HG02870 (cell line): ENCODE measurements at regions not wholly inside any gene's neighbourhood (a gene's known extent, or its start where the extent isn't known, plus 50 kb on each side); places are given as distances from the start of the nearest gene placed in this dataset.
"Not testable (repeated sequence)": the region's sequence is repeated elsewhere in the genome, so short reads cannot be mapped to it uniquely, and the experiment has no call there.

Source experiments
- ATAC-seq: cut with Tn5 transposase; IDR thresholded peaks from one replicate; pipeline ENCODE4 v1.9.1; 2021; ENCODE audit warnings: mild to moderate bottlenecking, moderate library complexity; ENCODE audit not compliant: unreplicated experiment

GRCh38 chr5:158275511-158275910 is 416.6 kb upstream of the CLINT1 start:
- no peak for ATAC-seq

DNA sequence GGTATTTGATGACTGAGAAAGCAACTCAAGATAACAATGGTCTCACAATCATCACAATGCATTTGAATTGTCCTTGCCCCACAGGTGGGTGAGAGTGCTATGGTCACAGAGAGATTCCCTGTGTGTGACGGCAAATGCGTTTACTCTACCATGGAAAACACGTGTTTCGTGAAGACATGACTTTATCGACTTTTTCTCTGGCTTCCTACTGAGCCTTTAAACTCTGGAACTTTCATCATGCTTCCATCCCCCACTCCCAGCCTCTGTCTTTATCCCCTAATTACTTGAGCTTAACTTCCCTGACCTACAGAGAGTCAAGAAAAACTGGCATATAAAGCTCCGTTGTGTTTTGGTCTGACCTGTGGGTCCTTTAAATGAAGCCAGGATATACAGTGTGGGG is 414.1 kb upstream of the CLINT1 start:
- no peak for ATAC-seq

DNA sequence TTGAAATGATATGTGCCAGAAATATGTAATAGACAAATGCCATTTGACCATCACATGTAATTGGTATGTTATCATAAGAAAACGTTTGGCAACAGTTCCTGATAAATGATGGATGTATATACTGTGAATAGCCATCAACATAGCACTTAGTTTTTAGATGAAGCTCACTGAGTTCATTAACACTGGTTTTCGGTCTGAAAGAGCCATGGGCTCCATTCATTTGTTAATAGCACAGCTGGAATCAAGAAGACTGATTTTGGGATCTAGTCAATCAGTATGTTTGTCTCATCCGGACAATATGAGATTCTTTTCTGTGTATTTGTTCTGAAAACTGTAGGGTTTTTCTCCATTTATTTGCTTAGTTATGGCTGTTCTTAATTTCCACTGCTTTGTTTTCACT is 413.5 kb upstream of the CLINT1 start:
- no peak for ATAC-seq

GRCh38 chr5:158270996-158271554 is 412.1 kb upstream of the CLINT1 start:
- no peak for ATAC-seq

DNA sequence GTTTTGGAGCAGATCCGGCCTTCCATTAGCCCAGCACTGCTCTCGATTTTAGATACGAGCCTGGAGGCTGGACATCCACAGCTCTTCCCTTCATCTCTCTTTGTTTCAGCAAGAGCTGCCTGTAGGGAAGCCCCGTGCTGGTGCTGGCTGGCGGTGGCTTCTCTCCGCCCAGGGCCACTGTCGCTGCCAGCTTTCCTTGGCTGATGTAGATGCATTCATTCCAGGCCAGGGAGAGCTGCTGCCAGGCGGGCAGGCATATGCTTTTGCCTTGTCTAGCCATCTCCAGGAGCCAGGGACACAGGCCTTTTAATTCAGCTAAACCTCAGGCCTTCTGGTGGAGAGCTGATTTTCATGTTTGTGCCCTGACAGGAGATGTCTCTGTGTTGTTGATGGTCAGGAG is 409.3 kb upstream of the CLINT1 start:
- ATAC-seq = no peak

DNA sequence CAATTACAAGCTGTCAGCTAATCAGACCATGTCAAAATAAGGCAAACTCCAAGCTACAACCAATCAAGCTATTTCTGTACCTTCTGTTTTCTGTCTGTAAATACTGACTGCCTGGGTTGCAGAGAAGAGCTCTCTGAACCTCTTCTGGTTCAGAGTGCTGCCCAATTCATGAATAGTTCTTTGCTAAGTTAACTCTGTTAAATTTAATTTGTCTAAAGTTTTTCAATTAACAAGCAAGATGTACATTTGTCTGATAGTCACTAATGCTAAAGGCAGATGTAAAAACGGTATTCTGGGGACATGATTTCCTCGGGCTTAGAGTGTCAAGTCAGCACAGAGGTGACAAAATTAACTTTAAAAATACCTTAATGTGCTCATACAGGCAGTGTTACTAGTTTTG is 408.3 kb upstream of the CLINT1 start:
- no peak for ATAC-seq

- no peak for ATAC-seq
Measured at GRCh38 chr5:158265931-158266700, 407.2 kb upstream of the CLINT1 start.

DNA sequence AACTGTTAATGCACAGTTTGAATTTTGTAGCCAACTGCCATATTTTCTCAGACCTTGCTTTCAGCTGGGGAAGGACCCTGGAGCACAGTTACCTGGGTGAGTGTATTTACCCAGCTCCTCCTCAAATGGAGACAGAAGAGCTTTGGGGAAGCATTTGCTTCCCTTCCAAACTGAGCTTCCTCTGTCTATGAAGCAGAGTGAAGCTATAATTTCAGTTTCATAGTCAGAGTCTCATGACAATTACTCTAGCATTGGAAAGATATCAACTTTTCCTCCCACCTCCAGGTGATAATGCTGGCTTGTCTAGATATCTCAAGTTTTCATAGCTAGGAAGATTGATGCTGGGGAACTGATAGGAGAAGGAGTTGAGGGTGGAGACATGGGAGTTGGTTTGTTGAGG is 406.4 kb upstream of the CLINT1 start:
- no peak for ATAC-seq

- ATAC-seq = no peak
Measured at GRCh38 chr5:158264264-158264663, 405.3 kb upstream of the CLINT1 start.

DNA sequence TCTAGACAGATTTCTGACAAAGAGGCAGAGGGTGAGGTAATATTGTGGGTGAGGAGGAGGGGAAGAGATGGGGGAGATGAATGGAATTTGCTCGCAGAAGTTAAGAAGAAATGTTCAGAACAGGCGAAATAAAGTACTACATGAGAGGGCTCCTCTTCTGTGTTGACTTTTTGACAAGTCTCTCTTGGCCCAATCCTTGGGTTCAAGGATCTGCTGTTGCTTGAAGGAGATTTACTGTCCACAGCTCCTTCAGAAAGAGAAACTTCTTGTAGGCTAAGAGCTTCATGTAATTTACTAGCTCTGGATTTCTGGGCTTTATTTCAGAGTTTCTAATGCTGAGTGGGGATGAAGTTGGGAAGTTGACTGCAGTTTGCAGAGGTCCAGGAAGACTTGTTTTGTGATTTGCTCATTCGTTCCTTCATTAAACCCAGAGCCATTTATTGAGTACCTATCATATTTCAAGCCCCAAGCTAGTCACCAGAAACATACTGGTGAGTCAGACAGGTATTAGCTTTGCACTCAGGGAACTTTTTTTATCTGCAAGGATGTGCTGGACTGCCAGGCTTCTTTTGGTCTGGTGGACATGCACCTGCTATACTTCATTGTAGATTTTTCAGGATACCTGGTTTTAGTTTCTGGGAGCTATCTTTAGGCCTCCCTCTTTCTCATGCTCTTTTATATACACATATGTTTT is 402.9 kb upstream of the CLINT1 start:
- no peak for ATAC-seq

- no peak for ATAC-seq
Measured at GRCh38 chr5:158256096-158256495, 397.2 kb upstream of the CLINT1 start.

DNA sequence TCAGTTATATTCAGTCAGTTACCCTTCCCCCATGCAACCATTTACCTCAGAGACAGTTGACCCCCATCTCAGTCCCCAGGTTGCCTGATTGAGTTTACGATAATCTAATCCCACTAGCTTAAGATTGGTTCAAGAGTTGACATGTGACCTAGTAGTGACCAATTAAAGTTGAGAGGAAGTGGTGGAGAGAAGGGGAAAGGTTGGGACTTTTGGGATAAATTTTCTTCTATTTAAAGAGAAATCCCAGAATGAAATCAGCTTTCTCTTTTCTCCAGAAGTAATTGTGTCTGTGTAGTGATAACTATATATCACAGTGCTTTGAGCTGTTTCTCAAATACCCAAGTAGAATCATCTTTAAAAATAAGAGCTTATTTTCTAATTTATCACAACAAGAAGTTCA is 396.7 kb upstream of the CLINT1 start:
- no peak for ATAC-seq

DNA sequence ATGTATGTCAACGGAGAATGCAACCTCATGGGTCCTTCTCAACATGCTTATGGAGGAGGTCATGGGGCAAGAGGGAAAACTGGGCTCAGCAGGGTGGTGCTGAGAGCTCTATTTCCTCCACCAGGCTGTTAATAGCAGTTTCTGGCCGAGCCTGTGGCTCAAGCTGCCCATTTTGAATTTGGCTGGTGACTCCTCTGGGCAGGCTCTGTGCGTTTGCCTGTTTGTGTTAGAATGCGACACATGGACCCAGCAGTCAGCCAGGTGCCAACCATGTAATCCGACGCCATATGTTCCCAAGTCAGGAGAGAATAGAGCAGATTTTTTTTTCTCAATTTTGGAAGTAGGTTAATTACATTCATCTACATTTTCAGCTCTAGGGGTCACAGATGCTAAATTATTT is 387.7 kb upstream of the CLINT1 start:
- ATAC-seq = no peak

GRCh38 chr5:158245513-158245912 is 386.6 kb upstream of the CLINT1 start:
- no peak for ATAC-seq

GRCh38 chr5:158244882-158245281 is 385.9 kb upstream of the CLINT1 start:
- ATAC-seq = no peak

GRCh38 chr5:158236511-158237335 is 377.8 kb upstream of the CLINT1 start:
- no peak for ATAC-seq

DNA sequence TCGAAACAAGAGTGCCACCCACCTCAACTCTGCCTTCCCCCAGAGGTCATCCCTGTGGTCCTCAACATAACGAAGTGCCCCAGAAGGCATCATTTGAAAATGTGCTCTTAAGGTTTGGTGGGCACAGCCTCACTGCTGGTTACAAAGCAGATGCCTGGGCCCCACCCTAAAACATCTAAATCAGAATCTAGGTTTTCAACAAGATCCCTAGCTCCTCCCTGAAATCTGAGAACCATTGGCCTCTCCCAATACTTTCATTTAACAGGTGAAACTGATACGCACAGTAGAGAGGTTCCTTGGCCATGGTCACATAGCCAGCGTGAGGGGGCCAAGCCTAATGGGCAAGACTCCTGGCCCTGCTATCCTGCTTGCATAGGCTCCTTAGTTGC is 376.2 kb upstream of the CLINT1 start:
- ATAC-seq = no peak

- no peak for ATAC-seq
Measured at GRCh38 chr5:158234323-158235158, 375.6 kb upstream of the CLINT1 start.

DNA sequence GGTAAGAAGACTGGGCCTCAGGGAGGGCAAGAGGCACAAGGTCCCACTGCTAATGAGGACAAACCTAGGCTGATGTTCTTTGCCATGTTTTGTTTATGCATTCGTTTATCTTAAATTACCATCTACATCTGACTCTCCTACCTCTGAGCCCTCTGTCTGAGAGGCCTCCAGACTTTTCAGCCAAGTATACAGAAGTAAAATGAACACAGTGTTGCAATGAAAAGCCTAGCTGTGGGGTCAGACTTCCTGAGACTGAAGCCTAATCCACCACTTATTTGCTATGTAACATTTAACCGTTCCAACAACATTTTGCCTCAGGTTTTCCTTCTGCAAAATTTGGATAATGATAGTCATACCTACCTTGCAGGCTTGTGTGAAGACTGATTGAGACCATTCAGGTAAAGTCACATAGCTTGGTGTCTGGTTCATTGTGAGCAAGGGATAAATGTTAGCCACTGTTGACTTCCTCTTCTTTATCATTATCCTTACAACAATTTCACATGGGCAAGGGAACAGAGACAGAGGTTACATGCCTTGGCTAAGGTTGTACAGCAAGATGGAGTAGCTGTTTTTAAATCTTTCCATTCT is 374.9 kb upstream of the CLINT1 start:
- ATAC-seq = no peak

DNA sequence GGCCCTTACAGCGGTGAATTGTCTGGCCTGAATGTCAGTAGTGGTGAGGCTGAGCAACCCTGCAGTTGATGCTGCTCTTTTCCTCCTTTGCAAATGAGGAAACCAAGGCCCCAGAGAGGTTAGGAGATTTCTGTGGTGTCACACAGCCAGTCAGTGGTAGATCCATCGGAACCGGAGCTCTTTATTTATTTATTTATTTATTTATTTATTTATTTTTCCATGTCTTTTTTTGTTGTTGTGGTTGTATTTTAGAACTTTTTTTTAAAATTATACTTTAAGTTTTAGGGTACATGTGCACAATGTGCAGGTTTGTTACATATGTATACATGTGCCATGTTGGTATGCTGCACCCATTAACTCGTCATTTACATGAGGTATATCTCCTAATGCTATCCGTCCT is 368.4 kb upstream of the CLINT1 start:
- ATAC-seq = not testable (repeated sequence)
